H1 (cell line): ENCODE measurements at regions not wholly inside any gene's neighbourhood (a gene's known extent, or its start where the extent isn't known, plus 50 kb on each side); places are given as distances from the start of the nearest gene placed in this dataset.

Experiments
- ATF2 ChIP-seq: IDR thresholded peaks from 2 replicates; pipeline ENCODE4 v1.6.1; 2012; ENCODE audit warnings: low read length, inconsistent platforms
- CTCF ChIP-seq, 3 experiments: IDR thresholded peaks; 1 replicate in 2 of 3; 2 replicates in 1 of 3; pipeline versions ENCODE4 v1.5.1 to v1.6.1; 2011; ENCODE audit warnings: low read length in 3 of 3, mild to moderate bottlenecking in 3 of 3, inconsistent platforms in 2 of 3, low read depth in 1 of 3, moderate library complexity in 1 of 3; ENCODE audit not compliant: insufficient read depth in 1 of 3; ENCODE audit errors: control extremely low read depth in 1 of 3
- POLR2AphosphoS5 ChIP-seq: IDR thresholded peaks from 2 replicates; pipeline ENCODE4 v1.6.1; 2011; ENCODE audit warnings: low read depth, low read length
- YY1 ChIP-seq: IDR thresholded peaks from 2 replicates; pipeline ENCODE4 v1.6.1; 2011; ENCODE audit warnings: low read depth, mild to moderate bottlenecking, low read length
- ZNF274 ChIP-seq: IDR thresholded peaks from 2 replicates; pipeline ENCODE4 v1.7.0; 2012; ENCODE audit warnings: low read length, borderline replicate concordance; ENCODE audit errors: extremely low read depth

GRCh38 chr11:130798801-130799200 lies 117.5 kb downstream of the SNX19 start:
- TF ChIP-seq YY1 (no peak), ZNF274 (no peak), CTCF (IDR thresholded peaks at IDR 0.05; ENCODE audit: control extremely low read depth in 1 of 3, insufficient read depth in 1 of 3, low read depth in 1 of 3, low read length in 3 of 3) (no peak), ATF2 (no peak), POLR2AphosphoS5 (no peak)
